Progenitor cell of endocrine pancreas (in vitro differentiated cells): ENCODE measurements at regions not wholly inside any gene's neighbourhood (a gene's known extent, or its start where the extent isn't known, plus 50 kb on each side); places are given as distances from the start of the nearest gene placed in this dataset.

Experiments
- DNase-seq: peaks from one replicate; pipeline ENCODE4 v3.0.0; 2021; ENCODE audit warnings: low spot score; ENCODE audit not compliant: unreplicated experiment
- H3K27ac Mint-ChIP-seq: 2 replicates; pipeline ENCODE4 v1.8.0; 2021; ENCODE audit warnings: mild to moderate bottlenecking, moderate library complexity, mixed read lengths
- H3K27me3 Mint-ChIP-seq: 2 replicates; pipeline ENCODE4 v1.8.0; 2021; ENCODE audit warnings: mixed read lengths
- H3K36me3 Mint-ChIP-seq: 2 replicates; pipeline ENCODE4 v1.8.0; 2022; ENCODE audit warnings: mixed read lengths; ENCODE audit not compliant: insufficient read depth
- H3K4me1 Mint-ChIP-seq: 2 replicates; pipeline ENCODE4 v1.8.0; 2021; ENCODE audit warnings: low read depth, mixed read lengths
- H3K4me3 Mint-ChIP-seq: 2 replicates; pipeline ENCODE4 v1.8.0; 2021; ENCODE audit warnings: low read depth, mild to moderate bottlenecking, moderate library complexity, mixed read lengths
- H3K9me3 Mint-ChIP-seq: 2 replicates; pipeline ENCODE4 v1.8.0; 2021; ENCODE audit warnings: low read depth, mixed read lengths
- TF ChIP-seq, protein P1 (sequence below): fragments of 200-600 bp; sonication (generic); IDR thresholded peaks from one replicate; pipeline ENCODE4 v1.5.0; 2021; ENCODE audit warnings: antibody characterized with exemption, mild to moderate bottlenecking; ENCODE audit not compliant: unreplicated experiment

DNA sequence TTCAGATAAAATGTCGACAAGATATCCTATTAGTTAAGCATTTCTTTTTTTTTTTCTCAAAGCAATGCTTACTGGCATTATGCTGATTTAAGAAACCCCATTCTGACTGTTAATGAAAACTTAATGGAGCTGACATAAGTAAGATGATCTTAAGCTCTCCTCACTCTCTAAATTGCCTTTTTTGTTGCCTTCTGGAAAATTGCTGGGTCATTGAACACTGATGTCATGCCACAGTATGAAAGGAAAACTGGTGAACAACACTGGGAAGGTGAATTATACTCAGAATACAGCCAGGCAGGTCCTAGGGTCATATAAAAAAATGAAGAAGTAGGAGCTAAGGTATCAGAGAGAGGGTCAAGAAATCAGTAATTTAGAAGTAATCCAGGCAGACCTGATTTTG lies 179.9 kb downstream of the BTG1 start:
- Mint-ChIP-seq H3K36me3 (peaks cover 2% of the 10 kb centered on the region), H3K4me1 (peaks cover 10% of the 10 kb centered on the region), H3K27ac (no peak overlapping the region), H3K4me3 (no peak overlapping the region), H3K9me3 (peaks cover 3% of the 10 kb centered on the region), H3K27me3 (no peaks in the 10 kb centered on the region)
- TF ChIP-seq, protein P1, sequence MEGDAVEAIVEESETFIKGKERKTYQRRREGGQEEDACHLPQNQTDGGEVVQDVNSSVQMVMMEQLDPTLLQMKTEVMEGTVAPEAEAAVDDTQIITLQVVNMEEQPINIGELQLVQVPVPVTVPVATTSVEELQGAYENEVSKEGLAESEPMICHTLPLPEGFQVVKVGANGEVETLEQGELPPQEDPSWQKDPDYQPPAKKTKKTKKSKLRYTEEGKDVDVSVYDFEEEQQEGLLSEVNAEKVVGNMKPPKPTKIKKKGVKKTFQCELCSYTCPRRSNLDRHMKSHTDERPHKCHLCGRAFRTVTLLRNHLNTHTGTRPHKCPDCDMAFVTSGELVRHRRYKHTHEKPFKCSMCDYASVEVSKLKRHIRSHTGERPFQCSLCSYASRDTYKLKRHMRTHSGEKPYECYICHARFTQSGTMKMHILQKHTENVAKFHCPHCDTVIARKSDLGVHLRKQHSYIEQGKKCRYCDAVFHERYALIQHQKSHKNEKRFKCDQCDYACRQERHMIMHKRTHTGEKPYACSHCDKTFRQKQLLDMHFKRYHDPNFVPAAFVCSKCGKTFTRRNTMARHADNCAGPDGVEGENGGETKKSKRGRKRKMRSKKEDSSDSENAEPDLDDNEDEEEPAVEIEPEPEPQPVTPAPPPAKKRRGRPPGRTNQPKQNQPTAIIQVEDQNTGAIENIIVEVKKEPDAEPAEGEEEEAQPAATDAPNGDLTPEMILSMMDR: no peak
- DNase-seq: no peak

DNA sequence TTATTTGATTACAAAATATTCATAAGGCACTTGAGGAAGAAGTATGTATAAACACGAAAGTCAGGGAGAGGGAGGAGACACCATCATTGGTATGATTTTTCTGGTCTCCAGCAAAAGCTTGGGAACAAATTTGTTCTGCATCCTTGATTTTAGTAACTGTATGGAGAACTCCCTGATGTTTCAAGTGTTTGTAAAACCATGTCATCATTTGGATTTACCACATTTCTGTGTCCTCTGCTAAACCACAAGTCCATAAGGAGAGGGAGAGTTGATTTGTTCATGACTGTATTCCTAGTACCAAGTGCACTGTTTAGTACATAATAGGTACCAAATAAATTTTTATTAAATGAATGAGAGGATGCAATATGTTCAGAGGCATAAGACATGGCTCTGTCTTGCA lies 181.1 kb downstream of the BTG1 start:
- H3K27ac Mint-ChIP-seq: no peak overlapping the region
- no peak for DNase-seq
- no peak overlapping the region for H3K4me3 Mint-ChIP-seq
- H3K9me3 Mint-ChIP-seq: no peaks in the 10 kb centered on the region
- H3K4me1 Mint-ChIP-seq: peaks cover 10% of the 10 kb centered on the region
- TF ChIP-seq, protein P1: no peak
- H3K36me3 Mint-ChIP-seq: peaks cover 2% of the 10 kb centered on the region
- no peaks in the 10 kb centered on the region for H3K27me3 Mint-ChIP-seq

DNA sequence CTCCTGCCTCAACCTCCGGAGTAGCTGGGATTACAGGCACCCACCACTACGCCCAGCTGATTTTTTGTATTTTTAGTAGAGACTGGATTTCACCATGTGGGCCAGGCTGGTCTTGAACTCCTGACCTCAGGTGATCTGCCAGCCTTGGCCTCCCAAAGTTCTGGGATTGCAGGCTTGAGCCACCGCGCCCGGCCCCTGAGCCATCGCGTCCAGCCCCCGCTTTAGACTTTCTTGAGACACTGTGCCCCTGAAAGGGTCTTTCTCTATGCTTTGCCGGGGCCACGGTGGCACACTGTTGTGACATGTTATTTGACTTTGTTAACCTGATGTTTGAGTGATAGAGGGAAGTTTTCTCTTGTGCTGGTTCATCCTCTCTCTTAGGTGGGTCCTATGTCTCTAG lies 186.4 kb downstream of the BTG1 start:
- no peak overlapping the region for H3K4me3 Mint-ChIP-seq
- no peak for DNase-seq
- TF ChIP-seq, protein P1: no peak

DNA sequence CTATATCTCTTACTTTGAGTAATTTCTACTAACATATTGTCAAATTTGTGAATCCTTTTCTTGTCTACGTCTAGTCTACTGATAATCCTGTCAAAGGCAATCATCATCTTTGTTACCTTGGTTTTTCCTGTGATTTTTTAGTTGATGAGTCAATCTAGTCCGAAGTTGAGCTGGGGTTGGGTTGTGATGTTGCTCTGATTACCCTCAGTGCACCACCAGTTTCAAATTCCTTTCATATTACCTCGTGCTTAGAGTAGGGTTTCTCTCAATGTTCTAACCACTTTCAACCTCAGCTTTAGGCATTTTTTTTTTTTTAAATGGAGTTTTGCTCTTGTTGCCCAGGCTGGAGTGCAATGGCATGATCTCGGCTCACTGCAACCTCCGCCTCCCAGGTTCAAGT lies 186.8 kb downstream of the BTG1 start:
- Mint-ChIP-seq H3K27ac (no peak overlapping the region), H3K4me3 (no peak overlapping the region)

More for the DNA sequence above, 186.4 kb downstream of the BTG1 start:
- H3K4me1 Mint-ChIP-seq: peaks cover 14% of the 10 kb centered on the region
- H3K27ac Mint-ChIP-seq: no peak overlapping the region
- peaks cover 8% of the 10 kb centered on the region for H3K9me3 Mint-ChIP-seq
- H3K36me3 Mint-ChIP-seq: peaks cover 6% of the 10 kb centered on the region
- no peaks in the 10 kb centered on the region for H3K27me3 Mint-ChIP-seq

DNA sequence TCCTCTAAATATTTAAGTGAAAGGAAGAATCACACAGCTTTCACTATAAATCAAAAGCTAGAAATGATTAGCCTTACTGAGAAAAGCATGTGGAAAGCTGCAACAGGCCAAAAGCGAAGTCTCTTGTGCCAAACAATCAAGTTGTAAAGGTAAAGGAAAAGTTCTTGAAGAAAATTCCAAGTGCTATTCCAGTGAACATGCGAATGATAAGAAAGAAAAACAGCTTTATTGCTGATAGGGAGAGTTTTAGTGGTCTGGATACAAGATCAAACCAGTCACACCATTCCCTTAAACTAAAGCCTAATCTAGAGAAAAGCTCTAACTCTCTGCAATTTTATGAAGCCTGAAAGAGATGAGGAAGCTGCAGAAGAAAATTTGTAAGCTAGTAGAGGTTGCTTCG lies 190.9 kb downstream of the BTG1 start:
- peak overlapping the region; percentile 95 for H3K27ac Mint-ChIP-seq
- peak overlapping the region; percentile 23 for H3K4me3 Mint-ChIP-seq
- H3K4me1 Mint-ChIP-seq: peaks cover 24% of the 10 kb centered on the region
- no peak for DNase-seq
- peaks cover 4% of the 10 kb centered on the region for H3K36me3 Mint-ChIP-seq
- H3K27me3 Mint-ChIP-seq: no peaks in the 10 kb centered on the region
- peaks cover 8% of the 10 kb centered on the region for H3K9me3 Mint-ChIP-seq
- TF ChIP-seq, protein P1: no peak

More for the DNA sequence above, 186.8 kb downstream of the BTG1 start:
- TF ChIP-seq, protein P1: no peak
- peaks cover 18% of the 10 kb centered on the region for H3K4me1 Mint-ChIP-seq
- H3K27me3 Mint-ChIP-seq: no peaks in the 10 kb centered on the region
- H3K9me3 Mint-ChIP-seq: peaks cover 8% of the 10 kb centered on the region
- no peak for DNase-seq
- H3K36me3 Mint-ChIP-seq: peaks cover 6% of the 10 kb centered on the region
